NCI-H526 (cell line): ENCODE measurements at regions not wholly inside any gene's neighbourhood (a gene's known extent, or its start where the extent isn't known, plus 50 kb on each side); places are given as distances from the start of the nearest gene placed in this dataset.
"Not testable (repeated sequence)": the region's sequence is repeated elsewhere in the genome, so short reads cannot be mapped to it uniquely, and the experiment has no call there.

Experiments used
- DNase-seq, 2 experiments: peaks; one replicate each; lab custom pipeline; 2025; lab: John Stamatoyannopoulos, UW

DNA sequence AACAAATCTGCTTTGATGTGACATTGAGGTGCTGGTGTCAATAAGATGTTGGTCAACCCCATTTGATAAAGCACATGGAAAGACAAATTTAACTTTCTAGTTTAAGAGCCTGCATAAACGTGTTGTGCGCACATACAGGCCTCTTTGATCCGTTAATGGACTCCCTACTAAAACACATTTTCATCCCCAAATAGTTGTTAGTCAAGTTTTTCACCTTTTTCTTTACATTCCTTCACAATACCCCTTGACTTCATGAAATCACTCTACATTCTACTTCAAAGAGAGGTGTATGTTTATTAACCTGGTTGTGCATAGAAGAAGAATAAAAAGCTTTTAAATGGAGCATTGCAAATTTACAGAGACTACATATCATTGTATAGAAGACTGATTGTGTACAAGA lies 180.3 kb downstream of the HDGFL1 start:
- no peak for DNase-seq

DNA sequence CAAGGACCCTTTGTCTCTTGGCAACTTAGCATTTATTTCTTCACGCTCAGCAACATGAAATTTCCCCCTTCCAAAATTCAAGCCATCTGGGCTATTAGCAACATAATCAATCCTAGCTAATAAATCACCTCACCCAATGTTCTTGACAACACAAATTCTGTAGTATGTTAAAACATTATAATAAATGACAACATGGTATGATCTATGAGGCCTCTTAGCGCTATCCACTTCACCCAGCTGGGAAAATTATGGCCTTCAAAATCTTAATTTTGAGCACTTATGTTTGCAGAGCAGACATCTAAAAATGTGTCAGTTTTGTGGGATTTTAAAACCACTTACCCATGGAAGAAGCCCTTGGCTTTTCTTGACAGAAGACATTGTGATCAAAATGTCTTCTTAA lies 181.9 kb downstream of the HDGFL1 start:
- no peak for DNase-seq

DNA sequence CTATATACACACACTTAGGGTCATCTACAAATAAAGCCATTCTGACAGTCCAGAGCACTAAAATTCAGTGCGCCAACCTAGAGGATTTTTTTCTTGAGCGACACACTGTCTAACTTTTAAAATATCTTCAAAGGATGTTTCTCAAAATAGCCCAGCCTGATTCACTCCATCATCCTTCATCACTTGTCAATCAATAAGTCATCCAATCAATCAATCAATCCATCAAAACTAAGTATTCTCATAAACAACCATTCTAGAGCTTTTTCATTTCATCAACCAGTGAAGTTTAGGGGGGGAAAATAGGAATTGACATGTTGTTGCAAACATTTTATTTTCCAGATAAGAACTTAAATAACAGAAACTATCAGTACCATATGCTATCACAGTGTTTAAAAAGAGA lies 183.2 kb downstream of the HDGFL1 start:
- DNase-seq = no peak

DNA sequence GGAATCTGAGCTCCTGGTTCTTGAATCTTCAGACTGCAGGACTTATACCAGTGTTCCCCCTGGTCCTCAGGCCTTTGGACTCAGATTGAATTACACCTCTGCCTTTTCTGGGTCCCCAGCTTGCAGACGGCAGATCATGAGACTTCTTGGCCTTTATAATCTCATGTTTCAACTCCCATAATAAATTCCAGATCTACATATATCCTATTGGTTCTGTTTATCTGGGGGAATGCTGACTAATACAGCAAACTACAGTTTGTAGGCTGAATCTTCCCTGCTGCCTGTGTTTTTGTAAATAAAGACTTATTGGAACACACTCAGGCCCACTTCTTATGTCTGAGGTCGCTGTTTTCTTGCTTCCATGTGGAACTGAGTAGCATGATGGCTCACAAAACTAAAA lies 184.7 kb downstream of the HDGFL1 start:
- no peak for DNase-seq

GRCh38 chr6:22755605-22756004 lies 186.2 kb downstream of the HDGFL1 start:
- DNase-seq = no peak

- DNase-seq = no peak
Measured at GRCh38 chr6:22756365-22756764, 187.0 kb downstream of the HDGFL1 start.

DNA sequence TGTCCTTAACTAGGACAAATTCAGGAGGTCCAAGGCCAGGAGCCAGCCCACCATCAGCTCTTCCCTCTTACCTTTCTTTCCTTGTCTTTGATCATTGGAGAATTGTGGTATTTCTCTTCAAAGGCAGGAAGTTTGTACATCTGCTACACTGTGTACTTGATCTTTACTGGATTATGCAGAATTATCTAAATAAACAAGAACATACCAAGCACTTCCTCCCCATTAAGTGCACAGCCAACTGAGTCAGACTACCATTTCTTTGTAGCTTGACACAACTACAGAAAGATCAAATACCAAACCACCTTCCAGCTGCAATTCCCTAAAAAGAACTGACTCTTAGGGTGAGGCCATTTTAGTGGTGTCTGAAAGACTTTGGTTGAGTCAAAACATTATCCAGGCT lies 195.1 kb downstream of the HDGFL1 start:
- no peak for DNase-seq

DNA sequence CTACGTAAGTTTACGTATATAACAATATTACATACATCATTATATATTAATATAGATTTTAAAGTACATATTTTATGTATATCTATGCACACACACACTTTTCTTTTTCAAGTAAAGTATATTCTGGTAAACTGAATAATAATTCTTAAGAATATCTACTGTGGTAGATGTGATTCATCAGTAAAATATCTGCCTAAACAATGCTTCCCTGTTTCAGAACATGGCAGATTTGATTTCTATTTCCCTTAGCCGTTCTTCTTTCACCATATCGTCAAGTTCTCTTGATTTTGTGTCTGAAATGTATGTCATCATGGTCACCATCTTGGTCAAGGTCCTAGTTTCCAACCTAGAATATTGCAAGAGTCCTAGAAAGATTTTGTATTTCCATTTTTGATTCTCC lies 195.6 kb downstream of the HDGFL1 start:
- DNase-seq = no peak

- no peak for DNase-seq
Measured at GRCh38 chr6:22766979-22767378, 197.6 kb downstream of the HDGFL1 start.

DNA sequence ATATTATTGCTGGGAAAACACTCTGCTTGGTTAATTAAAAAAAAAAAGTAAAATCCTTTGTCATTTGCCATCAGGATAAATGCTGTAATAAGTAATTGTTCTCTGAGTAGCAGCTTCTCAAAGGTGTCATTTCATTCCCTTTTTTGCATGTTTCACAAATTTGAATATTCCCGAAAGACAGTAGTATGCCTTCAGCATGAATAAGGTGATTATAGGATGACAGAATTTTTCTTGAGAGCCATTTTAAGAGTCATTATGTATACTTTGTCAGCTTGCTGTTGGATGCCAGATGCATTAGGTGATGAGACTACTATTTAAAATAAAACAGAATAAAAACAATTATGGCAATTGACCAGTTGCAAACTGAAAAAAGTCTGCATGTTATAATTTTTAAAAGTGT lies 200.7 kb downstream of the HDGFL1 start:
- peak; percentile 51 to 60 for DNase-seq

DNA sequence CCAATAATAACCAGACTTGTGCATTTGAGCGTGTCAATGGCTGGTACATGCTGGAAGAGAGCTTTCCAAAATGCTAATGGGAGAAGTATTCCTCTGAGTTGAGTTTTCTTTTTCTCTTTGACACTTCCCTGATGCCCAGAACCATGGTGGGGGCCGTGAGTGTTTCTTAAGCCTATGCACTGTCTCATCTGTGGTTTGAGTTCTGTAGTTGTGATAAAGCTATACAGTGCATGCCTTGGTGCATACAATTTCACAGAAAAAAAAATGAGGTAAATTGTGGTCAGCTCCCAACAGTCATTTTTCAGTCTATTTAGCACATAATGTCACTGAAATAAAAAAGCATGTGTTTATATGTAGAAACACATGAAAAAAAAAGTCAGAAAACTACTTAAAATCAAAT lies 204.8 kb downstream of the HDGFL1 start:
- DNase-seq = no peak

- not testable (repeated sequence) for DNase-seq
Measured at GRCh38 chr6:22778438-22778837, 209.1 kb downstream of the HDGFL1 start.

DNA sequence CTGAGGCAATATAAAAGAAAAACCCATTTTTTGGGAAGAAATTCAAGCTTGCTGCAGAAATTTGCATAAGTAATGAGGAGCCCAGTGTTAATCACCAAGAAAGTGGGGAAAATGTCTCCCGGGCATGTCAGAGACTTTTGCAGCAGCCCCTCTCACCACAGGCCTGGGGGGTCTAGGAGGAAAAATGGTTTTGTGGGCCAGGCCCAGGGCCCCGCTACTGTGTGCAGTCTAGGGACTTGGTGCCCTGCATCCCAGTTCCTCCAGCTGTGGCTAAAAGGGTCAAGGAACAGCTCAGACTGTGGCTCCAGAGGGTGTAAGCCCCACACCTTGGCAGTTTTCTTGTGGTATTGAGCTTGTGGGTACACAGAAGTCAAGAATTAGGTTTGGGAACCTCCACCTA lies 209.7 kb downstream of the HDGFL1 start:
- no peak for DNase-seq

- DNase-seq = no peak
Measured at GRCh38 chr6:22783931-22784330, 214.6 kb downstream of the HDGFL1 start.

DNA sequence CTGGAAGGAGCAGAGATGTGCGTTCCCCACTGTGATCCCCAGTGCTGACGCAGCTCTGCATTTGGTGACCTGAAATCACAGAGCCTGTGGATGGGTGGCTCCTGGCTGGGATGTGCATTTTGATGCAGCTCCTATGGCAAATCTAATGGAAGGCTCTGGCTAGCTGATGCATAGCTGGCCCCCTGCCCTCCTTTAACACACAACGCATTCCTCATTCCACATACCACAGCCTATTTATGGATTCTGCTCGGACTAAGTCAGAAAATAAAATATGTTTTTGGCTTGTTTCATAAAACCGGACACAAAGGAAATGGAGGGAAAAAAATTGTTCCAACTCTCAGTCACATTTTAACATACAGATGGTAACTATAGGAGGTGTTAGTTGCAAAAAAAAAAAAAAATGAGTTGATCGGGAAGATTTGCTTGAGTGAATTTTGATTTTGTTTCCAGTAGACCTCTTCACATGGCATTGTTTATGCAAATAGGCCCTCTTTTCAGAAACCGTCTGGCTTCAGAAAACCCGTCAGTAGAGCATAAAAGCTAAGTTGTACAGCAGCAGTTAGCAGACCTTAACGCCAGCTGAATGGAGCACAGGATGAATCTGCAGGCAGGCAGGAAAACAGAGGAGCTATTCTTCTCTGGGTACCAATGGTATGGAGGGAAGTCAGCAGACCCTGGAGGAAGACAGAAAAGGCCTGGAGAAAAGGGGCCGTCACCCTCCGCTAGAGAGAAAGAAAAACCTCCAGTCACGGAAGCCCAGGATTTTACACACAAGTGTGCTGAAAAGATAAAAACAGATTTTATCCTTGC lies 215.4 kb downstream of the HDGFL1 start:
- peak; percentile 97 to 99 for DNase-seq

GRCh38 chr6:22788038-22788437 lies 218.7 kb downstream of the HDGFL1 start:
- no peak for DNase-seq

DNA sequence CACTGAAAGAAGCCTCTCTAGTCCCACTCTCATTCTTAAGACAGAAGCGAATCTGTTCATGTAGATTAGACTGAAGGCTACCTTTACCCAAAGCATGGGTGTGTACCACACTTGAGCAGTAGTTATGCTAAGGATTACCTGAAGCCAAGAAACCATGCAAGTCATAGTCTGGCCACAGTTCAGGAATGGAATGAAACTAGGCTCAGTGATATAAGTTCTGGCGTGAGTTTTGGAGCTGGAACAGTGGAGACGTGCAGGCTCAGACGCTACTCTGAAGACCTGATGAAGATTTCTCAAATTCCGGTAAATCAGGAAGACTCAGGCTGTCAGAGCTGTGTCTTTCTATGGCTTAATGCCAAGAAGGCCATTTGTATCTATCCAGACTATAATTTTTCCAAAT lies 219.9 kb downstream of the HDGFL1 start:
- DNase-seq = no peak

- no peak for DNase-seq
Measured at GRCh38 chr6:22794844-22795243, 225.5 kb downstream of the HDGFL1 start.

GRCh38 chr6:22800451-22800850 lies 231.1 kb downstream of the HDGFL1 start:
- no peak for DNase-seq

DNA sequence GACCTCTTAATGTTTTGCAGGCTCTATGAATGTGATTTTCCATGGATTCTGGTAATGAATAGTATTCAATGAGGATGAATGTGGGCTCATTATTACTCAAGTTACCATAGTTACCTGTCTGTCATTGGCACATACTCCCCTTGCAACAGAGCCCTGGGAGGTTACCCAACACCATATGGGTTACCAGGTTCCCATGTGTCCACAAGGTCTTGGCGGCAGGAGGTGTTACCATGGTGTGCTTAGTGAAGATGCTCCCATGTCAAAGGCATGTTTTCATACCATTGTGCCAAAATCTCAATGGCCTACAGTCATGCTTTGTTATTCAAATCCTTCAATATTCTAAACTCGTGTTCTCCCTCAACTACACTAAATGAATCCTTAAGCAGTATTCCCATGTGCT lies 232.5 kb downstream of the HDGFL1 start:
- DNase-seq = no peak

- DNase-seq = no peak
Measured at GRCh38 chr6:22804620-22805261, 235.4 kb downstream of the HDGFL1 start.

GRCh38 chr6:22807261-22807660 lies 237.9 kb downstream of the HDGFL1 start:
- no peak for DNase-seq

- DNase-seq = no peak
Measured at GRCh38 chr6:22807818-22808217, 238.5 kb downstream of the HDGFL1 start.

- no peak for DNase-seq
Measured at GRCh38 chr6:22808466-22808865, 239.1 kb downstream of the HDGFL1 start.
